ENCODE measurements at regions not wholly inside any gene's neighbourhood (a gene's known extent, or its start where the extent isn't known, plus 50 kb on each side); places are given as distances from the start of the nearest gene placed in this dataset.

- no peak for TF ChIP-seq POLR2AphosphoS5 (IDR thresholded peaks at IDR 0.05; ENCODE audit: low read depth, low read length)
- TF ChIP-seq RXRA (IDR thresholded peaks at IDR 0.05; ENCODE audit: borderline replicate concordance, low read depth), result no peak
- TF ChIP-seq, protein P1, sequence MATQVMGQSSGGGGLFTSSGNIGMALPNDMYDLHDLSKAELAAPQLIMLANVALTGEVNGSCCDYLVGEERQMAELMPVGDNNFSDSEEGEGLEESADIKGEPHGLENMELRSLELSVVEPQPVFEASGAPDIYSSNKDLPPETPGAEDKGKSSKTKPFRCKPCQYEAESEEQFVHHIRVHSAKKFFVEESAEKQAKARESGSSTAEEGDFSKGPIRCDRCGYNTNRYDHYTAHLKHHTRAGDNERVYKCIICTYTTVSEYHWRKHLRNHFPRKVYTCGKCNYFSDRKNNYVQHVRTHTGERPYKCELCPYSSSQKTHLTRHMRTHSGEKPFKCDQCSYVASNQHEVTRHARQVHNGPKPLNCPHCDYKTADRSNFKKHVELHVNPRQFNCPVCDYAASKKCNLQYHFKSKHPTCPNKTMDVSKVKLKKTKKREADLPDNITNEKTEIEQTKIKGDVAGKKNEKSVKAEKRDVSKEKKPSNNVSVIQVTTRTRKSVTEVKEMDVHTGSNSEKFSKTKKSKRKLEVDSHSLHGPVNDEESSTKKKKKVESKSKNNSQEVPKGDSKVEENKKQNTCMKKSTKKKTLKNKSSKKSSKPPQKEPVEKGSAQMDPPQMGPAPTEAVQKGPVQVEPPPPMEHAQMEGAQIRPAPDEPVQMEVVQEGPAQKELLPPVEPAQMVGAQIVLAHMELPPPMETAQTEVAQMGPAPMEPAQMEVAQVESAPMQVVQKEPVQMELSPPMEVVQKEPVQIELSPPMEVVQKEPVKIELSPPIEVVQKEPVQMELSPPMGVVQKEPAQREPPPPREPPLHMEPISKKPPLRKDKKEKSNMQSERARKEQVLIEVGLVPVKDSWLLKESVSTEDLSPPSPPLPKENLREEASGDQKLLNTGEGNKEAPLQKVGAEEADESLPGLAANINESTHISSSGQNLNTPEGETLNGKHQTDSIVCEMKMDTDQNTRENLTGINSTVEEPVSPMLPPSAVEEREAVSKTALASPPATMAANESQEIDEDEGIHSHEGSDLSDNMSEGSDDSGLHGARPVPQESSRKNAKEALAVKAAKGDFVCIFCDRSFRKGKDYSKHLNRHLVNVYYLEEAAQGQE (IDR thresholded peaks at IDR 0.05; ENCODE audit: low read depth, low read length), result no peak
- TF ChIP-seq, protein P2, sequence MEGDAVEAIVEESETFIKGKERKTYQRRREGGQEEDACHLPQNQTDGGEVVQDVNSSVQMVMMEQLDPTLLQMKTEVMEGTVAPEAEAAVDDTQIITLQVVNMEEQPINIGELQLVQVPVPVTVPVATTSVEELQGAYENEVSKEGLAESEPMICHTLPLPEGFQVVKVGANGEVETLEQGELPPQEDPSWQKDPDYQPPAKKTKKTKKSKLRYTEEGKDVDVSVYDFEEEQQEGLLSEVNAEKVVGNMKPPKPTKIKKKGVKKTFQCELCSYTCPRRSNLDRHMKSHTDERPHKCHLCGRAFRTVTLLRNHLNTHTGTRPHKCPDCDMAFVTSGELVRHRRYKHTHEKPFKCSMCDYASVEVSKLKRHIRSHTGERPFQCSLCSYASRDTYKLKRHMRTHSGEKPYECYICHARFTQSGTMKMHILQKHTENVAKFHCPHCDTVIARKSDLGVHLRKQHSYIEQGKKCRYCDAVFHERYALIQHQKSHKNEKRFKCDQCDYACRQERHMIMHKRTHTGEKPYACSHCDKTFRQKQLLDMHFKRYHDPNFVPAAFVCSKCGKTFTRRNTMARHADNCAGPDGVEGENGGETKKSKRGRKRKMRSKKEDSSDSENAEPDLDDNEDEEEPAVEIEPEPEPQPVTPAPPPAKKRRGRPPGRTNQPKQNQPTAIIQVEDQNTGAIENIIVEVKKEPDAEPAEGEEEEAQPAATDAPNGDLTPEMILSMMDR (IDR thresholded peaks at IDR 0.05), result no peak
- no peak for TF ChIP-seq ELF1 (IDR thresholded peaks at IDR 0.05)
- TF ChIP-seq CHD2 (IDR thresholded peaks at IDR 0.05; ENCODE audit: low read length, partially characterized antibody), result no peak
- peak; percentile 25; the same call in 1 of the 2 replicates for TF ChIP-seq NFIC (IDR thresholded peaks at IDR 0.05; ENCODE audit: borderline replicate concordance)
- TF ChIP-seq, protein P3, sequence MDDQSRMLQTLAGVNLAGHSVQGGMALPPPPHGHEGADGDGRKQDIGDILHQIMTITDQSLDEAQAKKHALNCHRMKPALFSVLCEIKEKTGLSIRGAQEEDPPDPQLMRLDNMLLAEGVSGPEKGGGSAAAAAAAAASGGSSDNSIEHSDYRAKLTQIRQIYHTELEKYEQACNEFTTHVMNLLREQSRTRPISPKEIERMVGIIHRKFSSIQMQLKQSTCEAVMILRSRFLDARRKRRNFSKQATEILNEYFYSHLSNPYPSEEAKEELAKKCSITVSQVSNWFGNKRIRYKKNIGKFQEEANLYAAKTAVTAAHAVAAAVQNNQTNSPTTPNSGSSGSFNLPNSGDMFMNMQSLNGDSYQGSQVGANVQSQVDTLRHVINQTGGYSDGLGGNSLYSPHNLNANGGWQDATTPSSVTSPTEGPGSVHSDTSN (IDR thresholded peaks at IDR 0.05), result no peak
Measured at GRCh38 chr2:201959626-201960025, 74.0 kb upstream of the FZD7 start.

All from SK-N-SH (cell line).